ENCODE measurements at regions not wholly inside any gene's neighbourhood (a gene's known extent, or its start where the extent isn't known, plus 50 kb on each side); places are given as distances from the start of the nearest gene placed in this dataset.

GRCh38 chr7:27367179-27367932, 124.8 kb downstream of the EVX1 start:
- TF ChIP-seq EP300 (IDR thresholded peaks at IDR 0.05) (no peak), POLR2A (IDR thresholded peaks at IDR 0.05) (no peak), CTCF (IDR thresholded peaks at IDR 0.05) (no peak)
- no peaks in the 10 kb centered on the region for H3K27me3 ChIP-seq
- H3K36me3 ChIP-seq: no peaks in the 10 kb centered on the region
- no peak overlapping the region for H3K27ac ChIP-seq
- WGBS, 2 donors: 82 to 88% methylated on average over 4 of the region's 4 CpGs
- H3K4me1 ChIP-seq: peaks cover 0 to 18% (median 14%) of the 10 kb centered on the region in 4 donors
- no peak for DNase-seq (ENCODE audit: low spot score in 2 of 2)
- H3K4me3 ChIP-seq: no peak overlapping the region
- H3K9me3 ChIP-seq: no peaks in the 10 kb centered on the region

GRCh38 chr7:27367933-27368549, 125.4 kb downstream of the EVX1 start:
- DNase-seq (ENCODE audit: low spot score in 2 of 2): no peak
- Histone ChIP-seq H3K4me3 (no peak overlapping the region), H3K27ac (no peak overlapping the region), H3K9me3 (no peaks in the 10 kb centered on the region), H3K36me3 (no peaks in the 10 kb centered on the region), H3K27me3 (no peaks in the 10 kb centered on the region), H3K4me1 (peaks cover 0 to 18% (median 14%) of the 10 kb centered on the region in 4 donors)
- 93% methylated on average over 4 of the region's 4 CpGs for WGBS, 2 donors
- TF ChIP-seq EP300 (IDR thresholded peaks at IDR 0.05): no peak

- Histone ChIP-seq H3K36me3 (no peaks in the 10 kb centered on the region), H3K4me1 (peaks cover 0 to 11% (median 2%) of the 10 kb centered on the region in 4 donors), H3K27me3 (peaks cover 0 to 5% of the 10 kb centered on the region in 2 donors), H3K27ac (no peak overlapping the region), H3K4me3 (no peak overlapping the region), H3K9me3 (no peaks in the 10 kb centered on the region)
- 55% methylated on average over 6 of the region's 6 CpGs for WGBS, 2 donors
- no peak for TF ChIP-seq CTCF (IDR thresholded peaks at IDR 0.05)
- TF ChIP-seq POLR2A (IDR thresholded peaks at IDR 0.05): no peak
- TF ChIP-seq EP300 (IDR thresholded peaks at IDR 0.05): no peak
- DNase-seq (ENCODE audit: low spot score in 2 of 2): no peak
Measured at GRCh38 chr7:27374958-27375841, 132.6 kb downstream of the EVX1 start.

- Histone ChIP-seq H3K36me3 (no peaks in the 10 kb centered on the region), H3K4me1 (peaks cover 0 to 11% (median 2%) of the 10 kb centered on the region in 4 donors), H3K27ac (no peak overlapping the region), H3K9me3 (no peaks in the 10 kb centered on the region), H3K4me3 (no peak overlapping the region), H3K27me3 (peaks cover 0 to 5% of the 10 kb centered on the region in 2 donors)
- TF ChIP-seq POLR2A (IDR thresholded peaks at IDR 0.05): no peak
- TF ChIP-seq CTCF (IDR thresholded peaks at IDR 0.05): no peak
- no peak for TF ChIP-seq EP300 (IDR thresholded peaks at IDR 0.05)
- DNase-seq (ENCODE audit: low spot score in 2 of 2): no peak
- WGBS, 2 donors: 29 to 38% methylated on average over 5 of the region's 5 CpGs
Measured at GRCh38 chr7:27375958-27376357, 133.4 kb downstream of the EVX1 start.

- Histone ChIP-seq H3K4me3 (no peak overlapping the region), H3K9me3 (no peaks in the 10 kb centered on the region), H3K27ac (no peak overlapping the region), H3K4me1 (peaks cover 0 to 11% (median 2%) of the 10 kb centered on the region in 4 donors), H3K27me3 (peaks cover 0 to 5% of the 10 kb centered on the region in 2 donors), H3K36me3 (no peaks in the 10 kb centered on the region)
- no peak for DNase-seq (ENCODE audit: low spot score in 2 of 2)
- TF ChIP-seq EP300 (IDR thresholded peaks at IDR 0.05) (no peak), CTCF (IDR thresholded peaks at IDR 0.05) (no peak), POLR2A (IDR thresholded peaks at IDR 0.05) (no peak)
- WGBS, 2 donors: 84 to 91% methylated on average over 8 of the region's 8 CpGs
Measured at GRCh38 chr7:27377988-27378387, 135.4 kb downstream of the EVX1 start.
